IgD-negative memory B cell (primary cell): ENCODE measurements at regions not wholly inside any gene's neighbourhood (a gene's known extent, or its start where the extent isn't known, plus 50 kb on each side); places are given as distances from the start of the nearest gene placed in this dataset.

Source experiments
- H3K27ac Mint-ChIP-seq, 3 donors: one replicate each; pipeline ENCODE4 v1.8.0; 2020 to 2022; ENCODE audit warnings: mild to moderate bottlenecking in 3 of 3, mixed read lengths in 3 of 3, moderate library complexity in 1 of 3
- H3K27me3 Mint-ChIP-seq: one replicate; pipeline ENCODE4 v1.8.0; 2021; ENCODE audit warnings: mixed read lengths
- H3K36me3 Mint-ChIP-seq: one replicate; pipeline ENCODE4 v1.8.0; 2020; ENCODE audit warnings: mild to moderate bottlenecking, mixed read lengths
- H3K4me1 Mint-ChIP-seq, 3 donors: one replicate each; pipeline ENCODE4 v1.8.0; 2020 to 2022; ENCODE audit warnings: mixed read lengths in 3 of 3, mild to moderate bottlenecking in 1 of 3
- H3K4me3 Mint-ChIP-seq, 4 donors: one replicate each; pipeline ENCODE4 v1.8.0; 2020 to 2022; ENCODE audit warnings: mild to moderate bottlenecking in 4 of 4, mixed read lengths in 4 of 4, moderate library complexity in 3 of 4
- H3K9me3 Mint-ChIP-seq, 3 donors: one replicate each; pipeline ENCODE4 v1.8.0; 2020 to 2021; ENCODE audit warnings: mixed read lengths in 3 of 3, mild to moderate bottlenecking in 1 of 3

GRCh38 chr5:58044166-58044565 is 415.7 kb downstream of the PLK2 start:
- Mint-ChIP-seq H3K27me3 (no peaks in the 10 kb centered on the region), H3K4me1 (no peaks in the 10 kb centered on the region), H3K36me3 (no peaks in the 10 kb centered on the region), H3K27ac (no peak overlapping the region), H3K4me3 (no peak overlapping the region), H3K9me3 (no peaks in the 10 kb centered on the region)

DNA sequence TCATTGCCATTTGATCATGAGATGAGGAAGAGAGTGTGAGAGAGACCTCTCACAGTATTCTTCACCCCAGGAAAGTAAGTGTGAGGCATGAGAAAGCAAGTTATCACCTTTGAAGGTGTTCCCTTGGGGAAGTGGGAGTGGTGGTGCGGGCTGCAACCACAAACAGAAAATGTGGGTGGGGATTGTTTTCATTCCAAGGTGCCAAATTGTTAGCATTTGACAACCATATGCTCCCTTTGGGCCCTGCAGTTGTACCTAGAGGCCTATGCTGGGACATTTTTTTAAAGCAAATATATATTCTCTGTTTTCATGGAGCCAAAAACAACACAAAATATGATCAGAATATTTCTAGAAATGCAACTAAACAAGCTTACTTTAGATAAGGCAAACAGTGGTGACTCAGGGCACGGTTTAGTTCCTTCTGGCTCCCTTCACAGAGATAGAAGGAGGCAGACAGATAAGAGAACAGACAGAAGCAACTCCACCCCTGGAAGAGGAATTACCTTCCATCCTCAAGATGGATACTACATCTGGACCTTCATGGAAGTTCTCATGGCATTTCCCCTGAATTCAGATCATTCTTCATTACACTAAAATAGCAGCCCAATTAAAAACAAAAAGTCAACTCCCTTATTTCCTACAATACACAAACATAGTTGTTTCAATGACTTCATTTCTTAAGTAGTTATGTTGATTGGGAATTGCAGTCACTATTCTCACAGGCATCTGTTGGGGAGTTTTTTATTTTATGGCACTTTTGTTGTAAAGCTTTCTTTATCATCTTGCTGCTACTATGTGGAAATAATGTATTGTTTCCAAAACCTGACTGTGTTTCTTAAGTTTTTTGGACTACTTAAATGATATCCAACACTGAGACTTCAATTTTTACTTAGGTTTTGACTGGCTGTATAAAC is 416.6 kb downstream of the PLK2 start:
- Mint-ChIP-seq H3K36me3 (no peaks in the 10 kb centered on the region), H3K9me3 (no peaks in the 10 kb centered on the region), H3K27me3 (peaks cover 1% of the 10 kb centered on the region), H3K4me1 (no peaks in the 10 kb centered on the region), H3K27ac (no peak overlapping the region), H3K4me3 (no peak overlapping the region)

DNA sequence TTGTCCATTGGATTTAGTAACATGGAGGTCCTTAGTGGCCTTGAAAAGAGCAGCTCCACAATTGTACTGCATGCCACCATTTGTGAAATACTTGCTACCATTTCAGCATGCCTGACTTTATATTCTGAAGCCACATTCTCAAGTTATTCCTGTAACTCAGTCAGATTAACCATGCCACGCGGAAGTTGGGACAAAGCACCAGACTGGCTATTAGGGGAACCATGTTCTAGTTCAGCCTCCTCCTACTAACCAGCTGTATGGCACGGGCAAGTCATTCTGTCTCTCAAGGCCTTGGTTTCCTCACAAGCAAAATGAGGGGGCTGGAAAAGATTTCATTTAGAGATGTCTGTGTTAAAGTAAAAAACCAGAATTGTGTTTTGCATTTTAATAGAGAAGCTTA is 418.0 kb downstream of the PLK2 start:
- H3K9me3 Mint-ChIP-seq, result no peaks in the 10 kb centered on the region
- H3K4me3 Mint-ChIP-seq, result no peak overlapping the region
- H3K27ac Mint-ChIP-seq, result no peak overlapping the region

GRCh38 chr5:58040846-58041245 is 419.0 kb downstream of the PLK2 start:
- Mint-ChIP-seq H3K9me3 (no peaks in the 10 kb centered on the region), H3K4me1 (no peaks in the 10 kb centered on the region), H3K27me3 (peaks cover 1% of the 10 kb centered on the region), H3K36me3 (no peaks in the 10 kb centered on the region), H3K27ac (no peak overlapping the region), H3K4me3 (no peak overlapping the region)

More for the DNA sequence above, 418.0 kb downstream of the PLK2 start:
- H3K36me3 Mint-ChIP-seq, result no peaks in the 10 kb centered on the region
- peaks cover 1% of the 10 kb centered on the region for H3K27me3 Mint-ChIP-seq
- no peaks in the 10 kb centered on the region for H3K4me1 Mint-ChIP-seq

DNA sequence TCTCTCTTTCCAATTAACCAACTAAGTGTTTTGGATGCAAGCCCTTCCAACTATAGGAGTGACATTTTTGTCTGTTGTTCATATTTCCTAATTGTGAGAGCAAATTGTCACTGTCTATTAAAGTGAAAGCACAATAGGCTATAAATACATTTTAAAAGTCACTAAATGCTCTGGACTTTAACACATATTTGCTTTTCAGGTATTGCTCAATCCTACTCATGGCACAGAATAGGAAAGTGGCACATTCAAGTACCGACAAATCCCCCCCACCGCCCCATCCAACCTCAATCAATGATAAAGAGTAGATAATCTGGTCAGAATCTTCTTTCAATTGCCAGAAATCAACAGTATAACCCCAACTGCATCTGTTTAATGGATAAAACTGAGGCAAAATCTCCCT is 419.8 kb downstream of the PLK2 start:
- no peaks in the 10 kb centered on the region for H3K4me1 Mint-ChIP-seq
- no peaks in the 10 kb centered on the region for H3K36me3 Mint-ChIP-seq
- H3K27ac Mint-ChIP-seq, result no peak overlapping the region
- no peaks in the 10 kb centered on the region for H3K9me3 Mint-ChIP-seq
- no peak overlapping the region for H3K4me3 Mint-ChIP-seq
- H3K27me3 Mint-ChIP-seq, result peaks cover 1% of the 10 kb centered on the region

DNA sequence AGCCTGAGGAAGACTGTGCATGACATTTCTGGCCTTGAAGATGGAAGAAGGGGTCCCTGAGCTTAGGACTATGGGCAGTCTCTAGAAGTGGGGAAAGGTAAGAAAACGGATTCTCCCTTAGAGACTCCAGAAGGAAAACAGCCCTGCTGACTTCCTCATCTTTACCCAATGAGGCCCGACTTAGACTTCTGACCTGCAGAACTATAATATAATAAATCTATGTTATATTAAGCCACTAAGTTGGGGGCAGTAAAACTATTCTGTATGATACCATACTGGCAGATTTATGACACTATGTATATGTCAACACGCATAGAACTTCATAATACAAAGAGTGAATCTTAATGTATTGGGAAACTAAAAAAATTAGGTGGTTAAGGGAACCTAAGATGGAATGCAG is 422.0 kb downstream of the PLK2 start:
- Mint-ChIP-seq H3K4me1 (no peaks in the 10 kb centered on the region), H3K27me3 (peaks cover 1% of the 10 kb centered on the region), H3K4me3 (no peak overlapping the region), H3K9me3 (no peaks in the 10 kb centered on the region), H3K27ac (no peak overlapping the region), H3K36me3 (no peaks in the 10 kb centered on the region)

- Mint-ChIP-seq H3K9me3 (no peaks in the 10 kb centered on the region), H3K27ac (no peak overlapping the region), H3K4me1 (no peaks in the 10 kb centered on the region), H3K27me3 (no peaks in the 10 kb centered on the region), H3K4me3 (no peak overlapping the region), H3K36me3 (no peaks in the 10 kb centered on the region)
Observed at GRCh38 chr5:58025809-58026208, 434.1 kb downstream of the PLK2 start.

- H3K27ac Mint-ChIP-seq, result no peak overlapping the region
- no peaks in the 10 kb centered on the region for H3K36me3 Mint-ChIP-seq
- no peaks in the 10 kb centered on the region for H3K4me1 Mint-ChIP-seq
- no peaks in the 10 kb centered on the region for H3K27me3 Mint-ChIP-seq
- no peak overlapping the region for H3K4me3 Mint-ChIP-seq
- H3K9me3 Mint-ChIP-seq, result no peaks in the 10 kb centered on the region
Observed at GRCh38 chr5:58024151-58024550, 435.7 kb downstream of the PLK2 start.

DNA sequence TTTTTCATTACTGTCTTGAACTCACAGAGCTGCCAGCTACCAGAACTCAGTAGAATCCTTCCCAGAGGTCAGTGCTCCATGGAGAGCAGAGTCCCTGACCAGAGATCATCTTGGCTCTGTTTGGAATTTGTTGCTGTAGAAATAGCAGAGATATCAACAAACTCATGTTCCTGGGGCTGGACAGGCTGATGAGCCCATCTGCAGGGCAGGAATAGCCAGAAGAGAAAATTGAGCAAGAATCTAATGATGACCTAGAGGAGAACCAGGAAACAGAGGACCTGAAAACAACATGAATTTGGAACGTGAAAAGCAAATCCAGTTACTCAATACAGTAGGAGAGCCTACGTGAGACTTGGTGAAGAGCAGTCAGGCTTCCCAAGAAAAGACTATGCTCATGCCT is 437.8 kb downstream of the PLK2 start:
- Mint-ChIP-seq H3K9me3 (no peaks in the 10 kb centered on the region), H3K27me3 (no peaks in the 10 kb centered on the region), H3K27ac (no peak overlapping the region), H3K36me3 (no peaks in the 10 kb centered on the region), H3K4me3 (no peak overlapping the region), H3K4me1 (no peaks in the 10 kb centered on the region)

DNA sequence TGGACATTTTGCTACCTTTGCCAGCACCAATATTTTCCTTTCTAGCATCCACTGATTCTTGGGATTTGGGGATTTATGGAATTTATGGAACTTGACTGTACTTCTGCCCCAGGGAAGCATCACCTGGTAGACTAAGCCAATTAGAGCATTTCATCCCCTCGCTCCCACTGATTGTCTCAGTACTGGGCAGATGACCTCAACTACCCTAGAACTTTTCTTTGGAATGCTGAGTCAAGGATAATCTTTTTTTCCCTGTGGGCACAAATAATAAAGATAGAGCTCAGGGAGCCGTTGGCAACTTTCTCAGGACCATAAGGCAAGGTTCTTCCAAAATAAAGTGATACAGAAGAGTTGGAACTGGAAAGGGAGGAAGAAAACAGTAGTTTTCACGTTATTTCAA is 438.4 kb downstream of the PLK2 start:
- no peaks in the 10 kb centered on the region for H3K27me3 Mint-ChIP-seq
- no peak overlapping the region for H3K27ac Mint-ChIP-seq
- no peaks in the 10 kb centered on the region for H3K36me3 Mint-ChIP-seq
- H3K4me3 Mint-ChIP-seq, result no peak overlapping the region
- no peaks in the 10 kb centered on the region for H3K9me3 Mint-ChIP-seq
- H3K4me1 Mint-ChIP-seq, result no peaks in the 10 kb centered on the region

- Mint-ChIP-seq H3K4me1 (no peaks in the 10 kb centered on the region), H3K4me3 (no peak overlapping the region), H3K36me3 (no peaks in the 10 kb centered on the region), H3K9me3 (no peaks in the 10 kb centered on the region), H3K27me3 (no peaks in the 10 kb centered on the region), H3K27ac (no peak overlapping the region)
Observed at GRCh38 chr5:58019614-58020013, 440.3 kb downstream of the PLK2 start.

GRCh38 chr5:58018016-58018415 is 441.9 kb downstream of the PLK2 start:
- no peak overlapping the region for H3K4me3 Mint-ChIP-seq
- H3K4me1 Mint-ChIP-seq, result peaks cover 0 to 2% (median 0%) of the 10 kb centered on the region in 3 donors
- H3K27ac Mint-ChIP-seq, result no peak overlapping the region
- peaks cover 1% of the 10 kb centered on the region for H3K27me3 Mint-ChIP-seq
- H3K36me3 Mint-ChIP-seq, result no peaks in the 10 kb centered on the region
- H3K9me3 Mint-ChIP-seq, result no peaks in the 10 kb centered on the region

- Mint-ChIP-seq H3K4me3 (no peak overlapping the region), H3K36me3 (no peaks in the 10 kb centered on the region), H3K9me3 (no peaks in the 10 kb centered on the region), H3K4me1 (peaks cover 0 to 2% (median 0%) of the 10 kb centered on the region in 3 donors), H3K27me3 (peaks cover 1% of the 10 kb centered on the region), H3K27ac (no peak overlapping the region)
Observed at GRCh38 chr5:58016877-58017276, 443.0 kb downstream of the PLK2 start.

GRCh38 chr5:58016358-58016757 is 443.5 kb downstream of the PLK2 start:
- Mint-ChIP-seq H3K27ac (no peak overlapping the region), H3K9me3 (no peaks in the 10 kb centered on the region), H3K27me3 (peaks cover 1% of the 10 kb centered on the region), H3K4me1 (peaks cover 0 to 2% (median 0%) of the 10 kb centered on the region in 3 donors), H3K4me3 (no peak overlapping the region), H3K36me3 (no peaks in the 10 kb centered on the region)

DNA sequence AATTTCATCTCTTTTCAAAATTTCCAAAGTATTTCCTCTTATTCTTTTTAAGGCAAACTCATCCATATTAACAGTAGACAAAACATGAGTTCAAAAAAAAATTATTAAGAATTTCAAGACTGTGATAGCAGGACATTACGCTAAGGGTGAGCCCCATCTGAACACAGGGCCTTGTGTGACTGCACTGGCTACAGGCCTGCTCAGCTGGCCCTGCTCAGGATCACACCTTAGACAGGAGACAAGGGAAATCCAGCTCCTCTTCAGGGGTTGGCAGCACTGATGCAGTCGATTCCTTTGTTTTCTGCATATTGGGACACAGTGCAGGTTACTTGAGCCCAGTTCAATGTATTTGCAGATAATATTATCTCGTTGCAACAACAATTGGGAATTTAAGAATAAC is 444.7 kb downstream of the PLK2 start:
- Mint-ChIP-seq H3K9me3 (no peaks in the 10 kb centered on the region), H3K36me3 (no peaks in the 10 kb centered on the region), H3K27ac (no peak overlapping the region), H3K27me3 (peaks cover 1% of the 10 kb centered on the region), H3K4me1 (peaks cover 0 to 2% (median 0%) of the 10 kb centered on the region in 3 donors), H3K4me3 (no peak overlapping the region)

- Mint-ChIP-seq H3K9me3 (no peaks in the 10 kb centered on the region), H3K27me3 (peaks cover 1% of the 10 kb centered on the region), H3K27ac (no peak overlapping the region), H3K4me1 (peaks cover 0 to 2% (median 0%) of the 10 kb centered on the region in 3 donors), H3K4me3 (no peak overlapping the region), H3K36me3 (no peaks in the 10 kb centered on the region)
Observed at GRCh38 chr5:58013542-58014258, 446.2 kb downstream of the PLK2 start.
